NCI-H1694 (cell line): ENCODE measurements at regions not wholly inside any gene's neighbourhood (a gene's known extent, or its start where the extent isn't known, plus 50 kb on each side); places are given as distances from the start of the nearest gene placed in this dataset.

Experiments used
- DNase-seq: peaks from one replicate; lab custom pipeline; 2025; lab: John Stamatoyannopoulos, UW

DNA sequence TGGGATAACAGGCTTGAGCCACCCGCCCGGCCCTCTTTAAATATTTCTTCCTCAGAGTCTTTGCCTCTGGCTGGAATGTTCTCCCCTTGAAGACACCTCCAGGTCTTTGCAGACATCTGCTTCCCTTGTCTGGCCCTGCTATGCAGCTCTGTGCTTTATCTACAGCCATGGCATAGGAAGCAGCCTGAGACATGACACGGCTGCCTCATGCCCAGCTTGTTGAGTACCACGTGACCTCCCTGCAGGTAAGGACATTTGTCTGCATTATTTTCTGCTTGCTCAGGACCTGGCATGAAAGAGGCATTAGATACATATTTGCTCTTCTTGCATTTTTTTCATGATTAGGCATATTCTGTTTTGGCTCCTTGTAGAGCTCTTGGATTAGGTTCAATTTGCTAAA lies 113.8 kb upstream of the KLF6 start:
- DNase-seq: no peak

DNA sequence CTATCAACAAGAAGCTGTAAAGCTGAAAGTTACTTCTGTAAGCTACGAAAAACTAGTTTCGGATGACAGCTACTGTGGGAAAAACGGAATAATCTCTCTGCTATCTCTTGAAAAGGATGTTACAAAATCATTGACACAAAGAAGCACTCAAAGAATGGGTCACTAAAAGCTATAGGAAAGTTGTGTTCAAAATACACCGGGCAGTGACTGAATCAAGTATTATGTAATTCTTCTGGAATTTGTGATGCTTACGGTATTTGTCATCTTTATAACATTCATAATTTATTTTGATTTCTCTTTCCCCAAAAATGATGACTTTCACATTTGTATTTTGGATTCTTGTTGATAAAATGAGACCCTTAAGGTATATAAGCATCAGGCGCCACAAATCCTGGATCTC lies 112.1 kb upstream of the KLF6 start:
- no peak for DNase-seq

DNA sequence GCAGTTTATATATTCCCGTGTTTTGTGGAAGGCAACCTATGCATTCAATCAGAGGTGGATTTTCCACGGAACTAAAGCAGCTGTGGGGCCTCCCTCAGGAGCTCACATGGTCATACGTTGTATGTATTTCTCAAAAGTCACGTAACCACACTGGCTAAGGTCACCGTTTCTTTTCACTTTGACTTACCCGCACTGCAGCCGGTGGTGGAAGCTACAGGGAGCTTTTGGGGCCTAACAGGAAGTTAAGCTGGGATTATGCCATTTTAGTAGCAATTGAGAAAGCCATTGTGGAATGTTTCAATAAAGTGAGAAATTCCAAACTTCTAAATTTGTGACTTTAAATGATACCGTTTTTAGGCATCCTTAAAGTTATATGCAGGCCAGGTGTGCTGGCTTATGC lies 111.2 kb upstream of the KLF6 start:
- DNase-seq: no peak

DNA sequence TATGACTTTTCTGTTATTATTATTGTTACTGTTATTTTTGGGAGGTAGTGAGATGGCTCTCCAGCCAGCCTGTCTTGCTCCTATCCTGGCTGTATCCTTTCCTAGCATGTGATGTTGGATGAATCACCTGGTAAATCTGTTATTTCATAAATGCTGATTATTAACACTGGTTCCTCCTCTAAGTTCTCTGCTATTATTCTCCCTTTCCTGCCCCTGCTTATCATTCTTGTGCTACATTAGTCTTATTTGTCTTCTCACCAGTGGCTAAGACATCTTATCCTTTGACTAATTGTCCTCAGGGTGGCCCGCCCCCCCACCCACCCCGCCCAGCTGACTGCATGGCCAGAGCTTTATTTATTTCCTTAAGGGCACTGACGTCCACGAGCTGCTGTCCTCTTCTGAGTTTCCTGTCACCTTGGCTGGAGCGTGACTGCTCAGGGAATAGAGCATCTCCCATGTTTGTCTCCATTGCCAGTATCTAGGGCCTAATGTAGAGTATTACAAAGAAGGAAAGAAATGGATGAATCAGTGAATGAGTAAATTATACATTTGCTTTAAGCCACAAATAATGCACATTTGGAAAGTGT lies 110.1 kb upstream of the KLF6 start:
- DNase-seq: no peak

DNA sequence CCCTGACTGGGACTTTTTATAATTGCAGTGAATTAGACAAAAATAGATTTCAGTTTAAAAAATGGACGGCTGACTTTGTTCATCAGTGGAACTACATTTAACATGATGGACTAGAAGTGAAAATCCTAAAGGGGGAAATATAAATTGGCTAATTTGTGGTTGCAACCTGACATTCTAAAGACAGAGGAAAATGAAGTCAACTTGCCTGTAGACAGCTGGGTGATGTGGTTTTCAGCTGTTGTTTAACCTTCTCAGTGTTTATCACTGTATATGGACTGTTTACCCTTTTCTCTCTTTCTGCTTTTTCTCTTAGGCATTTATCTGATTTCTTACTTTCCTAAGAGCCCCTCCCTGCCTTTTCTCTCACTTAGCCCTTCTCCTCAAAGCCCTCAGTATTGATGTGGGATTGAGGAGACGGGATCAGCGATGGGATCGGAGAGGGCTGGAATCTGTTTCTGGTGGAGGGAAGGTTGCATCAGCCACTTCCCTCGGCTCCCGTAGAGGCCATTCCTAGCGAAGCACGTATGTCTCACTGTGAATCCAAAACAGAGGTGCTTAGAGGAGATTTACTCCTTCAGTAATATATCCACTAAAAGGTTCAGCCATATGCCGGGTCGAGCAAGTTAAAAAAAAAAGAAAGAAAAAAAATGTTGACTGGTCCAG lies 109.0 kb upstream of the KLF6 start:
- DNase-seq: no peak

DNA sequence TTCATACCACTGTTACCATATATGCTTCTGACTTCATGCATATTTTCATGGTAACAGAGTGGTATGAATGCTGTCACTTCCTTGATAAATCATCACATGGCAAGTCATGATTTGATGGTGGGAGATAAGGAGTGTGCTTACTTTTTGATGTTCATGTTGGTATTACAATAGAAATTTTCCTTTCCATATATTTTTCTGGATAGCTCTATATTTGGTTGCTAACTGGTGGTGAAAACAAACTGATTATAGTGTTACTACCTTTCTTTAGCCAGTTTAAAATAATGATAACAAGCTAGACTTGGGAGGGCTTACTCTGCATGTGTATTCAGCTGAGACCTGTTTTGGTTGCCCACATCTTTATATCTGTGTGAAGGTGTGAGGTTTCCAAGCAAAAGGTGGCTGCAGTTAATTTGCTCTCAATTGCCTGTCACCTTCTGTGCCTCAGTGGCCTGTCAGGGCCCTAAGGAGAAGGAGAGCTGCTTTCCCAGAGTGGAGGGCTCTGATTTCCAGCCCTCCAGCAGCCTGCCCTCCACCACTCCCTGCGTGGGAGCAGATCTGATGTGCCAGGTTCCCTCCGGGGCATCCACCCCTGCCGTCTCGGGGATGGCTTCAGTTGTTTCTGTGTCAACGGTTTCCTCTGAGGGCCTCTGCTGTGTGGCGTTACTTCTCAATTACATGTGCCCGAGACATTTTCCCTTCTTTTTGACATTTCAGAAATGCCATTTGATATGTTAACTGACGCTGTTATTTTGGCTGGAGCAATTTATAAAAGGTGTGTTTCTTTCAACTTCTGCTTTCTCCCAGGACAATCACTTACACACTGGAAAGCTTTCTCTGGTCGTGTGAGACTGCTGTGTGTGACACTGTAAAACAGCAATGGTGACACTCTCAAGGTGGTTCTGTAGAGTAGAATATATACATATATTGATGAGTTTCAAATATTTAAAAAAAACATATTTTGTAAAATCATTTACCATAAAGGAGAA lies 107.7 kb upstream of the KLF6 start:
- no peak for DNase-seq

DNA sequence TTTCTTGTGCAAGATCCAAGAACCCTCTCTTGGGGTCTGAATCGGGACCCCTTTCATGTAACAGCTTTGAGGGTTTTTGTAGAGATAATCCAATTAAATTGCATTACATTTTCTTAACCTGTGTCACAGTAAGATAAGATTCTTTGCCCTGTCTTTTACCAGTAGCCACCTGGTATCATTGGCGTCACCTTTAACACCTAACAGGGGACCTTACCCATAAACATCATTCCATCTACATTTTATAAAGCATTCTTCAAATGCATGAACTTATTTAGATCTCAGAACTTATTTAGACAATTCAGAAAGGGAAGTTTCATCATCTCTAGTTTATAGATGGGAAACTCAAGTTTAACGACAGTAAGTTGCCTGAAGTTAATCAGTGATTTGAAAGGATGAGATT lies 106.4 kb upstream of the KLF6 start:
- no peak for DNase-seq

DNA sequence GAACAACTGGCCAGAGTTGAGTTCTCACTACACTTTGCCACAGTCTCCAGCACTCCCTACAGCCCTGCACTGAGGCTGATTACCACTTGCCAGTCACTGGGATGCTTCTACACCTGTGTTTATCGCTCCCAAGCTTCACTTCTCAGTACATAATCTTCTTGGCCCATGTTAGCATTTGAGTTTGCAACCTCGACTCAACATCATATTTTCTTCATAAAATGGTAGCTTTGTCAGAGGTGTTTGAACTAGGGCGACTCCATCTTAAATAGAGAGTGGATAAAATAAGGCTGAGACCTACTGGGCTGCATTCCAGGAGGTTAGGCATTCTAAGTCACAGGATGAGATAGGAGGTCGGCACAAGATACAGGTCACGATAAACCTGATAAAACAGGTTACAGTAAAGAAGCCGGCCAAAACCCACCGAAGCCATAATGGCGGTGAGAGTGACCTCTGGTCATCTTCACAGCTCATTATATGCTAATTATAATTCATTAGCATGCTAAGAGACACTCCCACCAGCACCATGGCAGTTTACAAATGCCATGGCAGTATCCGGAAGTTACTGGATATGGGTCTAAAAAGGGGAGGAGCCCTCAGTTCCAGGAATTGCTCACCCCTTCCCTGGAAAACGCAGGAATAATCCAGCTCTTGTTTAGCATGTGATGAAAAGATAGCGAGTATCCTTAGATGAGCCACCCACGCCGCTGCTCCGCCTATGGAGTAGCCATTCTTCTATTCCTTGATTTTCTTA lies 105.8 kb upstream of the KLF6 start:
- DNase-seq: no peak

DNA sequence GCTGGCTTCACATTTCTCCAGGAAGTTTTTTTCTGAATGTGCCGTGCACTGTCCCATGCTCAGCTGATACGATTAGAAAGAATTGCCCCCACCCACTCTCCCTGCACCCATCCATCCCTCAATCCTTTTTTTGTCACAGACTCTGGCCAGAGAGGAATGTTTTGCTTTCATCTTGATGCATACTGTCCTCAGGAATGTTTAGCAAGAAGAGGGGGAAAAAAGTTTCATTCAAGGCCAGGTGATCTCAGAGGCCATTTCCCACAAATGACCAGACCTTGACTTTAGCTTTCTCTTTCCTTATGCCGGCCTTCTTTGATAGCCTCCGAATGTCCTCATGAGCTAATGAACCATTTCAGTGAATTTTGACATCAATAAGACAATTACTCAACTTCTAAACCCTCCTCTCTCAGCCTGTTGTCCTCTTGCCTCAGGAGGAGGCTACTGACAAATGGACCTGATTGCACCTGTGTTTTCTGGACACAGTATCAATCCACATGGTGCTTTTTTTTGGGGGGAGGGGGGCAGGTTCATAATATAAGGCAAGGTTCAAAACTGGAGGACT lies 105.0 kb upstream of the KLF6 start:
- DNase-seq: no peak

DNA sequence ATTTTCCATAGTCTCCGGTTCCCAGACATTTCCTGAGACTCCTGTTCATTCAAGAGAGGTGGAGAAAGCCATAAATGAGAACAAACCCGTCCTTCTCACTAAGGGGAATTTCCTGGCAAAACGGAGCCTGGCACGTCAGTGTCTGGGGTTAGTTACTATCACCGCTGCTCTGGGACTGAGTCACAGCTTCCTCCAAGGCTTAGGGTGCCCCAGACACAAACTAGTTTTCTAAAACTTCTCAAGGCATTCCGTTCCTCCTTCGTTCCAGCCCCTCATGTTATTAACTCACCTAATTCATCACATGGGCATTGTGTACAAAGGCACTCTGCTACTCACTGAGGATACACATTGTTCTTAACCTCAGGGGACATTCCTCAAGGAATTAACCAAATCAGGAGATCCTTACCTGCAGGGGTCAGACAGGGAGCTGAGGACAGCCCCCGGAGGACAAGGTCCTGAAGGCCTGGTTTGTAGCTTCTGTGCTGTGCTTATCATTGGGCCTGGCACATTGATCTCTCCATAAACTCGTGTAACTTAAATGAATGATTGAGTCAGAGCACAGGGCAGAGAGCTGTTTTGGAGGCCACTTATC lies 103.0 kb upstream of the KLF6 start:
- DNase-seq: no peak

DNA sequence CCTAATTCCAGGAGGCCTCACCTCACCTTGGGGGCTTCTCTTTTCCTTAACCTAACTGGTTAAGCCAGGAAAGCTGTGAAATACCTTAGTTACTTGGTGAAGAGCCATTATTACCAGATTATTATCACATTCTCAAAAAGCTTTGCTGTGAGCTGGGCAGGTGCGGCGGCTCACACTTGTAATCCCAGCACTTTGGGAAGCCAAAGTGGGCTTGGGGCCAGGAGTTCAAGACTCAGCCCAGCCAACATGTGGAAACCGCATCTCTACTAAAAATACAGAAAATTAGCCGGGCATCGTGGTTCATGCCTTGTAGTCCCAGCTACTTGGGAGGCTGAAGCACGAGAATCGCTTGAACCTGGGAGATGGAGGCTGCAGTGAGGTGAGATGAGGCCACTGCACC lies 102.4 kb upstream of the KLF6 start:
- DNase-seq: no peak

DNA sequence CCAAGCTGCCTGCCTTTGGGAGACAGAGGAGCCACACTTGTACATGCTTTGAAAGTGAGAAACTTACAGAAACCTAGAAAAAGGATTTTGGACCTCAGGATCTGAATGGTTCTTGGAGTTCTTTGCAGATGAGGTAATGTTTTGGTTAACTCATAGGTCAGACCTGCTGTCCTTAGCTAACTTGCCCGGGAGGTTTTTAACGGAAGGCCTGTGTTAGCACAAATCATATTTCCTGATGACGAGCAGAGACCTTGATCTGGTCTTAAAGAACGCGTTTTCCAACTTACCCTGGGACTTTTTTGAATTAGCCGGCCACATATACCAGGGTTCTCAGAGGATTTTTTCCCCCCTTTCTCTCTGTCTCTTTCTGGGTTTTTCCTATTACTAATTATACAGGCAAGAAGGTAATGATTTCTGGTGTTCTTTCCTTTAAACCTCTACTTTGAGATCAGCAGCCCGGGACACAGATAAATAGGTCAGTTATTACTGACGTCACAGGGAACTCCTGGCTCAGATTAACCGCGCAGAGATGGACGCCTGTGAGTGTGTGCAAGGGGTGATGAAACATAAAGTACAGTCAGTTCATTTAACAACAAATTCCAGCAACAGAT lies 101.7 kb upstream of the KLF6 start:
- DNase-seq: no peak

DNA sequence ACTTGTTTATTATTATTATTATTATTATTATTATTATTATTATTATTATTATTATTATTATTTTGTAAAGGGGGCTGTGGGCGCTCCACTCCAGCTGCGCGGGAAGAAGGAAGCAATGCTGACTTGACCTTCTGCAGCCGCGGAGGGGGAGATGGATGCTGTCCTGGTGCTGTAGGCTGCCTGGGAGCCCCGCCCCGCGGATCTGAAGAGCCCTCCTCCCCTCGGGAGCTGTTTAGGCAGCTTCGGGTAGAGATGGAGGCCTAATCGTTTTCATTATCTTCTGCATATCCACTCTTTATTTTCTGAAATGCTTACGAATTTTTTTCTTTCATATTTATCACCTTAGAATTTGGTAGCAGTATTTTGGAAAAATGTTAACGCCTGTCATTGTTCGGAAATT lies 101.2 kb upstream of the KLF6 start:
- no peak for DNase-seq

DNA sequence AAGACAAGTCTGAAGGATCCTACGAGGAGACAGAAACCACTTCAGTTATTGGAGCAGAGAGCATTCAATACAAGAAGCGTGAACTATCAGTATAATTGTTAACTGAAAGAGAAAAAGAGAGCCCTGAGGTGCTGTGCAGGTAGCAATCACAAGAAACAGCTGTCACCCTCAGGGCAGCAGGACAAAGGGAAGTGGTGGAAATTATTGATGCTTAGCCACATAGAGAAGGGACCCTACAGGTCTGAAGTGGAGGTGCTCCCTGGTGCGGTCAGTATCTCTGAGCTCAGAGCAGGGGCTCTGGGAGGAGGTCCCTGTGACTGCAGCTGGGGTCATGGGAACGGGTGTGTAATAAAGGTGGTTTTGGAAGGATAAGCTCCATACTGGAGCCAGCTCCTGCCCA lies 97.8 kb upstream of the KLF6 start:
- DNase-seq: no peak

DNA sequence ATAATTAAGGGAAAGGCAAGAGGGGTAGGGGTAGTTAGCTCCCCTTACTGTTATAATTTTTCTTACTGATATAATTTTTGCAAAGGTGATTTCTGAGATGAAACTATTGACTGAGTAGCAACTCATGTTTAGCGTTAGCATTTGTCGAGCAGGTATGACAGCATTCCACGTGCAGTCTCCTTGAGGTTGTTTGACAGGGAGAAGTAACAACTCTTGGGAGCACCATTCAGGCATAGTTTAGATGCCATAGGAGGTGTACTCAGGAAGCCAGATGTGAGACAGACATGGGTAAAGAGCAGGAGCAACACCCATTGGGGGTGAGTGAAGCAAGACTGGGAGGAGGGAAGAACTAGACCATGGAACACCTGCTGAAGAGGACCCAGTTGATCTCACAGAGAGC lies 96.6 kb upstream of the KLF6 start:
- no peak for DNase-seq

DNA sequence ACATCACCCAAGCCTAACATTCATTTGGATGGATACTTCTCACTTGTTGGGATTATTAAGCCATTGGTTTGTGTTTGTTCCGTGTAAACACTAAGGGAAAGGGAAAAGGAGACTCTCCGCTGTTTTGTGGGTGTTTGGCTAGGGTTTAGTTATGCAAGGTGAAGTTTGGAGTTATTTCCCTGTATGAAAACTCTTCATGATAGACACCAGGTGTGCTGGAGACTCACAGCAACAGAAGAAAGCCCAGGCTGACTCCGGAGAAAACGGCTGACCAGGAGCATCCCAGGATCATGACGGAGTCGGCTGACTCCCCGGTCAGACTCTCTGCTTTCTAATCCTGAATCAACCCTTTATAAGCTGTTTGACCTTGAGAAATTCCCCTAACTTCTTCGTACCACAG lies 94.1 kb upstream of the KLF6 start:
- DNase-seq: no peak

DNA sequence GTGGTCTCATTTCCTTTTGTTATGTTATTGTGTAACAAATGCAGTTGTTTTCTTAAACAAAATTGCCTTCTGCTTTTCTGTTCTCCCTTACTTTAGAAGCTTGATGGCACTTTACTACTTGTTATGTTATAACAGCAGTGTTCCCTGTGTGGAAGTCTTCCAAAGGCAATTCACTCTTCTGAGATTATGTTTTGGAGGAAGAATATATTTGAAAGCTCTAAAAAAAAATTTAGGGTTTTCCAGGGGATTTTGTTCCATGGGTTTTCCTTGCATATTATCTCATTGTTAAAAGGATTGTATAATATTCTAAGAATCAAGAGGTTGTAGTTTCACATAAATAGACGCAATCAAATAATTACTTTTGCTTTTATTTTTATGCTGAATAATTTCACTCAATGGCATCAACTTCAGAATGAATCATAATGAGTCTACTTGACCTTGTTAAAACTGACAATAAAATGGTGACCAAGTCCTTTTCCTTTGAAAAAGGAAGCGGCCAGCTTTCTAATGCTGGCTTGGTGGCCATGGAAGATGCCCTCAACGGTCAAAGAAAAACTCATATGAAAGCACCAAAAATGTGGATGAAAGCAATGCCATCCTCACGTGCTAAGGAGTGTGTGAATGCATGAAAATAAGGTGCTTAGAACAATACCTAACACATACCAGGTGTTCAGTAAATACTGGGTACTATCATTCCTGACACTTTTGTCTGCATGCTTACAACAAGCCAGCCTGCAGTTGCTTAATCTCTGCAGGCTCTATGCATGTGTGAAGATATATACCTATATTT lies 92.4 kb upstream of the KLF6 start:
- DNase-seq: no peak

DNA sequence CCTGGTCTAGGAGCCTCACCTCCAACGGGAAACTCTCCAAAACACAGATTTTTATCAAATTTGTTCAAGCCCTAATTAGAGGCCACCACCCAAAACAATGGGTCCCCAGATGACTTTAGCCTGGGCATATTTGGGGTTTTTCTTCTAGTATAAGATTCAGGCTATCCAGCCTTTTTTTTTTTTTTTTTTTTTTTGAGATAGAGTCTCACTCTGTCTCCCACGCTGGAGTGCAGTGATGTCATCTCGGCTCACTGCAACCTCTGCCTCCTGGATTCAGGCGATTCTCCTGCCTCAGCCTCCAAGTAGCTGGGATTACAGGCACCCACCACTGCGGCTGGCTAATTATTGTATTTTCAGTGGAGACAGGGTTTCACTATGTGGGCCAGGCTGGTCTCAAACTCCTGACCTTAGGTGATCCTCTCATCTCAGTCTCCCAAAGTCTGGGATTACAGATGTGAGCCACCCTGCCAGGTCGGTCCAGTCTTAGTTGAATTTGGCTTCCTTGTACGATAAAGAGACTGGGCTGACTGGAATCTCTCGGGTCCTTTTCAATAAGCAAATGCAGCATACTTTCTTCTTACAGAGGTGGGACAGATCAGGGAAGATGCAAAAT lies 91.4 kb upstream of the KLF6 start:
- DNase-seq: no peak

DNA sequence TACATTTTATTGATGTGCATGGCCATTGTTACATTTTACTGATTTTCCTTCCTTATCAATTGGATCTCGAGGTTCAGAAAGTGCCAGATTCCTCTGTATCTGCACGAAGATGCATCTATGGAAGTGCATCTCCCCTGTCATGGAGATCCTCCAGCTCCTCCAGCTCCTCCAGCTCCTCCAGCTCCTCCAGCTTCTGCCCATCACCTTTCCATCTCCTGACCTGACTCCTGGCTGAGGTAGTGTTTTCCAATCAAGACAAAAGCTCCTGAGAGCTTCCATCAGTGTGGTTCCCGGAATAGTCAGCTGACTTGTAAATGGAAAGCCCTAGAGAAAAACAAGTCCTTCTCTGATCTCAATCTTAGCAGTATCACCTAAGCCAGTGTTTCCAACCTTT lies 90.8 kb upstream of the KLF6 start:
- DNase-seq: no peak
